Activated T-cell treated with anti-CD3 and anti-CD28 coated beads, Interleukin-2, amount 50 U/mL, for 24 hours (primary cell): ENCODE measurements at regions not wholly inside any gene's neighbourhood (a gene's known extent, or its start where the extent isn't known, plus 50 kb on each side); places are given as distances from the start of the nearest gene placed in this dataset.
"Not testable (repeated sequence)": the region's sequence is repeated elsewhere in the genome, so short reads cannot be mapped to it uniquely, and the experiment has no call there.

Source experiments
- DNase-seq: peaks from one replicate; pipeline ENCODE4 v3.0.0-alpha.2; 2020
- H3K27ac Mint-ChIP-seq: 2 replicates; pipeline ENCODE4 v1.8.0; 2020; ENCODE audit warnings: mild to moderate bottlenecking, mixed read lengths
- H3K27me3 Mint-ChIP-seq: 2 replicates; pipeline ENCODE4 v1.8.0; 2020; ENCODE audit warnings: mixed read lengths
- H3K36me3 Mint-ChIP-seq: 2 replicates; pipeline ENCODE4 v1.8.0; 2020; ENCODE audit warnings: low read depth, mixed read lengths
- H3K4me1 Mint-ChIP-seq: 2 replicates; pipeline ENCODE4 v1.8.0; 2020; ENCODE audit warnings: low read depth, mixed read lengths
- H3K4me3 Mint-ChIP-seq: 2 replicates; pipeline ENCODE4 v1.8.0; 2020; ENCODE audit warnings: mild to moderate bottlenecking, moderate library complexity, mixed read lengths
- H3K9me3 Mint-ChIP-seq: 2 replicates; pipeline ENCODE4 v1.8.0; 2020; ENCODE audit warnings: mixed read lengths

- Mint-ChIP-seq H3K4me1 (no peaks in the 10 kb centered on the region), H3K36me3 (no peaks in the 10 kb centered on the region), H3K9me3 (no peaks in the 10 kb centered on the region), H3K4me3 (no peak overlapping the region), H3K27me3 (no peaks in the 10 kb centered on the region), H3K27ac (no peak overlapping the region)
- DNase-seq, result peak; percentile 87
Observed at GRCh38 chr1:53393325-53393792, 65.5 kb upstream of the LRP8 start.

- no peaks in the 10 kb centered on the region for H3K4me1 Mint-ChIP-seq
- no peaks in the 10 kb centered on the region for H3K27me3 Mint-ChIP-seq
- no peaks in the 10 kb centered on the region for H3K36me3 Mint-ChIP-seq
Observed at GRCh38 chr1:53394306-53394705, 64.9 kb upstream of the DMRTB1 start.

GRCh38 chr1:53395671-53396215 is 63.5 kb upstream of the DMRTB1 start:
- H3K36me3 Mint-ChIP-seq, result no peaks in the 10 kb centered on the region
- H3K4me1 Mint-ChIP-seq, result no peaks in the 10 kb centered on the region
- H3K4me3 Mint-ChIP-seq, result no peak overlapping the region
- H3K27me3 Mint-ChIP-seq, result no peaks in the 10 kb centered on the region
- H3K27ac Mint-ChIP-seq, result no peak overlapping the region
- no peaks in the 10 kb centered on the region for H3K9me3 Mint-ChIP-seq
- no peak for DNase-seq

More at GRCh38 chr1:53394306-53394705, 64.9 kb upstream of the DMRTB1 start:
- H3K4me3 Mint-ChIP-seq, result no peak overlapping the region
- H3K27ac Mint-ChIP-seq, result no peak overlapping the region
- no peak for DNase-seq
- no peaks in the 10 kb centered on the region for H3K9me3 Mint-ChIP-seq

- DNase-seq, result no peak
- H3K27ac Mint-ChIP-seq, result no peak overlapping the region
- no peak overlapping the region for H3K4me3 Mint-ChIP-seq
- no peaks in the 10 kb centered on the region for H3K27me3 Mint-ChIP-seq
- H3K36me3 Mint-ChIP-seq, result no peaks in the 10 kb centered on the region
- H3K9me3 Mint-ChIP-seq, result no peaks in the 10 kb centered on the region
- H3K4me1 Mint-ChIP-seq, result no peaks in the 10 kb centered on the region
Observed at GRCh38 chr1:53396573-53397268, 62.5 kb upstream of the DMRTB1 start.

- Mint-ChIP-seq H3K27ac (no peak overlapping the region), H3K27me3 (no peaks in the 10 kb centered on the region), H3K36me3 (no peaks in the 10 kb centered on the region), H3K9me3 (no peaks in the 10 kb centered on the region), H3K4me3 (no peak overlapping the region), H3K4me1 (no peaks in the 10 kb centered on the region)
- DNase-seq, result no peak
Observed at GRCh38 chr1:53398091-53398490, 61.1 kb upstream of the DMRTB1 start.

- Mint-ChIP-seq H3K9me3 (no peaks in the 10 kb centered on the region), H3K27ac (no peak overlapping the region), H3K36me3 (no peaks in the 10 kb centered on the region), H3K27me3 (no peaks in the 10 kb centered on the region), H3K4me3 (no peak overlapping the region), H3K4me1 (no peaks in the 10 kb centered on the region)
- no peak for DNase-seq
Observed at GRCh38 chr1:53398576-53399365, 60.4 kb upstream of the DMRTB1 start.

GRCh38 chr1:53399370-53400133 is 59.6 kb upstream of the DMRTB1 start:
- not testable (repeated sequence) for H3K4me1 Mint-ChIP-seq, H3K27me3 Mint-ChIP-seq, H3K9me3 Mint-ChIP-seq, DNase-seq, H3K4me3 Mint-ChIP-seq, H3K27ac Mint-ChIP-seq, H3K36me3 Mint-ChIP-seq

GRCh38 chr1:53400761-53401674 is 58.2 kb upstream of the DMRTB1 start:
- DNase-seq, result no peak
- Mint-ChIP-seq H3K4me3 (no peak overlapping the region), H3K4me1 (no peaks in the 10 kb centered on the region), H3K36me3 (no peaks in the 10 kb centered on the region), H3K27me3 (no peaks in the 10 kb centered on the region), H3K9me3 (no peaks in the 10 kb centered on the region), H3K27ac (no peak overlapping the region)

- no peak for DNase-seq
- no peaks in the 10 kb centered on the region for H3K4me1 Mint-ChIP-seq
- H3K27ac Mint-ChIP-seq, result no peak overlapping the region
- no peaks in the 10 kb centered on the region for H3K27me3 Mint-ChIP-seq
- H3K36me3 Mint-ChIP-seq, result no peaks in the 10 kb centered on the region
- no peaks in the 10 kb centered on the region for H3K9me3 Mint-ChIP-seq
- H3K4me3 Mint-ChIP-seq, result no peak overlapping the region
Observed at GRCh38 chr1:53401813-53402745, 57.1 kb upstream of the DMRTB1 start.

- H3K27ac Mint-ChIP-seq, result no peak overlapping the region
Observed at GRCh38 chr1:53402891-53403655, 56.1 kb upstream of the DMRTB1 start.

GRCh38 chr1:53405737-53406136 is 53.5 kb upstream of the DMRTB1 start:
- H3K9me3 Mint-ChIP-seq, result no peaks in the 10 kb centered on the region

More at GRCh38 chr1:53402891-53403655, 56.1 kb upstream of the DMRTB1 start:
- H3K27me3 Mint-ChIP-seq, result no peaks in the 10 kb centered on the region
- DNase-seq, result no peak
- H3K4me1 Mint-ChIP-seq, result peaks cover 4% of the 10 kb centered on the region
- H3K9me3 Mint-ChIP-seq, result no peaks in the 10 kb centered on the region
- H3K4me3 Mint-ChIP-seq, result no peak overlapping the region
- H3K36me3 Mint-ChIP-seq, result no peaks in the 10 kb centered on the region

GRCh38 chr1:53406551-53407235 is 52.5 kb upstream of the DMRTB1 start:
- no peaks in the 10 kb centered on the region for H3K9me3 Mint-ChIP-seq
- H3K4me3 Mint-ChIP-seq, result no peak overlapping the region
- no peak for DNase-seq
- peak overlapping the region; percentile 1 for H3K27ac Mint-ChIP-seq
- no peaks in the 10 kb centered on the region for H3K27me3 Mint-ChIP-seq
- H3K36me3 Mint-ChIP-seq, result no peaks in the 10 kb centered on the region
- H3K4me1 Mint-ChIP-seq, result peaks cover 27% of the 10 kb centered on the region

More at GRCh38 chr1:53405737-53406136, 53.5 kb upstream of the DMRTB1 start:
- no peak overlapping the region for H3K27ac Mint-ChIP-seq
- no peaks in the 10 kb centered on the region for H3K27me3 Mint-ChIP-seq
- no peak for DNase-seq
- H3K36me3 Mint-ChIP-seq, result no peaks in the 10 kb centered on the region
- H3K4me3 Mint-ChIP-seq, result no peak overlapping the region
- H3K4me1 Mint-ChIP-seq, result peaks cover 17% of the 10 kb centered on the region
